HG02938 (cell line): ENCODE measurements at regions not wholly inside any gene's neighbourhood (a gene's known extent, or its start where the extent isn't known, plus 50 kb on each side); places are given as distances from the start of the nearest gene placed in this dataset.

ENCODE experiments used
- ATAC-seq: cut with Tn5 transposase; IDR thresholded peaks from one replicate; pipeline ENCODE4 v1.9.1; 2021; ENCODE audit warnings: mild to moderate bottlenecking, moderate library complexity; ENCODE audit not compliant: unreplicated experiment

DNA sequence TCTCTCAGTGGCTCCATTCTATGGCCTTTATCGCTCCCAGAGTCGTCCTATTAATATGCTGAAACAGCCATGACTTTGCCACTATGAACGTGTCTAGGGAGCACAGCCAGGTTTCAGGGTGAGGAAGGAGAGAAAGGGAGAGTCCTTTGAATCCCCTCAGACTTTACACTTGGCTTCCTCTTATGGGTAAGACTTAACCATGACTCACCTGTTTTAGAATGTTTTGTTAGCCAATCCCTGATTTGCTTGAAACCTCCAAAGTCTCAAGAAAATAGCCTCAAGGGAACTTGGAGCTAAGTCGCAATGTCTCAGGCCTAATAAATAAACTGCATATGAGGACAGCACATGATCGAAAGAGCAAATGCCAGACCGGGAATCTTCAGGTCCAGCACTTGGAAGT lies 131.2 kb upstream of the RCN1 start:
- ATAC-seq, result no peak

DNA sequence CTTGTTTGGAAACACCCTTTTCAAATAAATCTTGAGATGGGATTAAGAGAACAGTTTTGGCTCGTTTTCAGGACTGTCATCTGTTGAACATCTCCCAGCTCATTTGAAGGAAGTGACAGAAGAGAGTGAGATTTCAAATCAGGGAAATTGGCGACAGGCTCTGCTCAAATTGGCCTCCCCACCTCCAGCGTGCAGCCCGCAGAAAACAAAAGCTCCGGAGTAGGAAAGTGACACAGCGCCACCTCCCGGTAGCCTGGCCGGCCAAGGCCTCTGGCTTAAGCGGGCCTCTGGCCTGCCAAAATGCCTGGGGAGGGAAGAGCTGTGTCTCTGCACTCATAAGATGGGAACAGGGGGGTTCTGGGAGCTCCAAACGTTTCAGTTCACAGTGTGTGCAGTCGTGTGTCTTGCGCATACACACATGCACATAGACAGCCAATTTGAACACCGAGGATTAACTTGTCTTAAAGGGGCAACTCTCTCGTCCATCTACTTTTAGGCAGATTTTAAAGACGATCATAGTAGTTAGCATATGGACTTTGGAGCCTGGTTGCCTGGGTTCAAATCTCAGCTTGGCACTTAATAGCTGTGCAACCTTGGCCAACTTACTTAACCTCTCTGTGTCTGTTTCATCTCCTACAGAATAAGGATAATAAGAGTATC lies 132.7 kb upstream of the RCN1 start:
- peak; percentile 78 for ATAC-seq

DNA sequence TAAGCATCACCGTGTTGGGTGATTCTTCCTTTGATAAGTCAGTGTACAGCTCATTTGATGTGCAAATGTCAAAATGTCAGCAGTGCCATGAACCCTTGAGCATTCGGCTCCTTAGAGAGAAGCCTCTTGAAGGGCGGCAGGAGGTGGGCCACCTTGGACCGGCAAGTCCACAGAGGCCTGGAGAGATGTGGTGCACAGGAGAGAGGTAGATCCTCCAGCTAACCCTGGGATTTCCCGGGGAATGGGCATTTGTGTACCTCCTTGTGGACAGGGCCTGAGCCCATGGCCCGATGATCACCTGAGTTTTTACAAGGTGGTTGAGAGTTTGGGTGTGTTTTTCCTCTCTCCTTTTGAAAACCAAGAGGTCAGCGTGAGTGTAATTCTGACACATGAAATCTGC lies 133.2 kb upstream of the RCN1 start:
- peak; percentile 11 for ATAC-seq

DNA sequence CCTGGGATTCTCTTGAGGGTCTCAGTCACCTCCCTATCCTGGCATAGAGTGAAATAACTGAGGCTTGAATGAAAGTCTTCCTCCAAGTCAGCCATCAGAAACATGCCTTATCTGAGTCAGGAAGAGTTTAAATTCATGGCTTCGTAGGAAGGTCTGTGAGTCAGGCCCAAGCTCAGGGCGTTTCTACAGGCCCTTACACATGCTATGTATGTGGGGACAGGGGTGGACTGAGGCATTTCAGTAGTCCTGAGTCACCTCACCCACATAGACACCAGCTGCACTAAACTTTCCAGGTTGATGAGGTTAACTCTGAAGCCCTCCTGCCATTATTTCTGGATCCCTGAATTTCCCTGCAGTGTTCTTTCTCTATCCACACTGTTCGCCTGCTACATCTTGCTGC lies 134.6 kb upstream of the RCN1 start:
- ATAC-seq, result no peak

DNA sequence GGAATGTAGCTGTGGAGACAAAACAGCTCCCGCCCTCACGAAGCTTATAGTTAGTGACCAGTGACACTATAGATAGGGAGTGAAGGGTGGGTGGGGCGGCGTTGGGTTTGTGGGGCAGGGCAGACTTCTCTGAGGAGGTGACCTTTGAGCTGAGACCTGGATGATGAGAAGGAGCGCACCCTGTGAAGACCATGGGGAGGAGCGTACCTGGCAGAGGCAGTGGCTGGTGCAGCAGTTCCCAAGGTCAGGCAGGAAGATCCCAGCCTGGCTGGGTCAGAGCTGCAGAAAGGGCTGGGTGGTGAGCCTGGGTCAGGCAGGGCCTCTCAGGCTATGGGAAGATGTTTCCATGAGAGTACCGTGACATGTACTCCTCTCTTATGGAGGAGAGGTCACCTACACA lies 135.0 kb upstream of the RCN1 start:
- no peak for ATAC-seq

DNA sequence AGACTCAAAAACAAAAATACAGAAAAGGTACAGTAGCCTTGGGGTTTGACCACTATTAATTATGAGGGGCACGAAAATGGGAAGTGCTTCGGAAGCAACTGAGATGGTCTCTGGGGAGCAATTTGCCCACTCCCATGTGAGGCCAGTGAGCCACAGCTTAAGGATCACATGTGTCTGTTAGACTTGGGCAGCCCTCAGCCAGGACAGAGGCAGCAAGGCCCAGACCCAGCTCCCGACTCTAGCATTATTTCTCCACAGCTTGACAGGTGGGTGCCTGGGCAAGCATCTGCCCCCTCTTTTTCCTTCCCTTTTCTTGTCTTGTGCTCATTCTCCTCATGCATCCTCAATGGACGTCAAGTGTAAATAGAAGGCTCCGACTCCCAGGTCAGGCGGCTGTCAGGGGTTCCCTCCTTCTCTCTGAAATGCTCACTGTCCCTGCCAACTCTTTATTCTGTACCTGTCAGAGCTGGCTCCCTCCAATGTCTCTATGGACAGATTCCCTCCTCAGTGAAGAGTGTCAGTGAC lies 137.0 kb upstream of the RCN1 start:
- ATAC-seq, result no peak

DNA sequence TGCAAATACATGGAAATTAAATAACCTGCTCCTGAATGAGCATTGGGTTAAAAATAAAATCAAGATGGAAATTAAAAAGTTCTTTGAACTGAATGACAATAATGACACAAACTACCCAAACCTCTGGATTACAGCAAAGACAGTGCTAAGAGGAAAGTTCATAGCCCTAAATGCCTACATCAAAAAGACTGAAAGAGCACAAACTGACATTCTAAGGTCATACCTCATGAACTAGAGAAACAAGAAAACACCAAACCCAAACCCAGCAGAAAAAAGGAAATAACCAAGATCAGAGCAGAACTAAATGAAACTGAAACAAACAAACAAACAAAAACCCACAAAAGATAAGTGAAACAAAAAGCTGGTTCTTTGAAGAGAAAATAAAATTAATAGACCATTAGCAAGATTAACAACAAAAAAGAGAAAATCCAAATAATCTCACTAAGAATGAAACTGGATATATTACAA lies 138.6 kb upstream of the PAX6 start:
- ATAC-seq, result peak; percentile 62

DNA sequence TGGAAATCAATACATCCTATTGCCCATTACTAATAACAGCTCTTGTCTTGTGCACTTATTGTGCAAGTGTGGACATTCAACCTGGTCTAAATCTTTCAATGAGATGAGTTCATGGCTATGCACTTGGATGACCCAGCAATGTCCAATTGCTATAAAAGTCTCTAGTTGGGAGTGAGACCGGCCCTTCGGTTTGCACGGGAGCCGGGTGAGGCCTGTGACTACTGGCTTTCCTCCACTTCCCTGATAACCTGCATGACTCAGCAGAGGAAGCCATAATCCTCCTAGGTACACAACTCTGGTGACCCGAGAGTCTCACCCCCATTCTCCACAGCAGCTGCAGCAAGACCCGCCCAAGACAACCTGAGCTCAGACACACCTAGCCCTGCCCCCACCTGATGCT lies 135.9 kb upstream of the PAX6 start:
- no peak for ATAC-seq

DNA sequence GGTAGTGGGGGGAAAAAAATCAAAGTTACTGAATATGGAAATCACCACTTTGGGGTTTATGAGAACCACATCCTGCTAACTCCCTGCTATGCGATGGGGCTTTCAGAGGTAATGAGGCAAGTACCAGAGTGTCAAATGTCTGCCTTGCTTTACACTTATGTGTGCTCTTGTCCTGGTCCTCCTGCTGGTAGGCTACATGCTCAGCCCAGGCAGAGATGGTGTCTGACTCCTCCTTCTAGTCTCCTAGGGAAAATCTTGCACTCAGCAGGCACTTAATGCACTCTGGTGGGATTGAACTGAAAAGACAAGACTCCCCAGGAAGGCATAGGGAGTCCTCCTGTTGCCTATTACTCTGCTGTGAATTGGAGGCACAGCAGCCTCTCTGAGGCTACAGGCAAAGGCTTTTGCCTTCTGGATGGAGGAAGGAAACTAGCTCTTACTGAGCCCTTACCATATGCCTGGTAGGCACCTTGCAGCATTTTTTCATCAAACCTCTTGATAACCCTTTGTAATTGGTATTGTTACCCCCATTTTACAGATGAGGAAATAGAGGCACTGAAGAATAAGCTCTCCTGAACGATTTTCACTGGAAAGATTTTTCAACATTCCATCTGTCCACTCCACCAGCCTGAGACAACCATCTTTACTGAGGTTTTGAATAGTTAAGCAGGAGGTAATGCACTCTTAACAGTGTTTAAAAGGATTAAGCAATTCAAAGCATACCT lies 132.1 kb upstream of the PAX6 start:
- ATAC-seq, result peak; percentile 87

DNA sequence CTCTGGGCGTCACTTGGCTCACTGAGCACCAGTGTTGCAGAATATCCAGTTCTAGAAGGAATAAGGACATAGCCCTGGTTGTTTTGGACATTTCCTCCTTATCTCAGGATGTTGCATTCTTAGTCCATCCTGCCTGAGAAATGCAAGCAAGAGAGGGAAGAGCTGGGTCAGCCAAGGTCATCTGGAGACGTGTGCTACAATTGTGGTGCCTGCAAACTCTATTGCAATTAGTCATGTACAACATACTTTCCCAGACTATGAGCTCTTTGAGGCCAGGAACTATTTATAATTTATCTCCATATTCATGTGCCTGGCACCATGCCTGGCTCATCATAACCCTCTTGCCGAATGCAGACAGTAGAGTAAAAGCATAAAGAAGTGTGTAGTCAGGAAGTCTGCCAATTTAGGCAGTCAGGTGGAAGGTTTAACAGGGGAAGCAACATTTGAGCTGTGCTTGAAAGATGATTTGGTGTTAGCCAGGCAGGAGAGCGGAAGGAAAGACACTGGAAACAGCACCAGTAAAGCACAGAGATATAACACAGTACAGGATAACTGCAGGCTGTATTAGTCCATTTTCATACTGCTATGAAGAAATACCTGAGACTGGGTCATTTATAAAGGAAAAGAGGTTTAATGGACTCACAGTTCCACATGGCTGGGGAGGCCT lies 129.4 kb upstream of the PAX6 start:
- ATAC-seq, result no peak

DNA sequence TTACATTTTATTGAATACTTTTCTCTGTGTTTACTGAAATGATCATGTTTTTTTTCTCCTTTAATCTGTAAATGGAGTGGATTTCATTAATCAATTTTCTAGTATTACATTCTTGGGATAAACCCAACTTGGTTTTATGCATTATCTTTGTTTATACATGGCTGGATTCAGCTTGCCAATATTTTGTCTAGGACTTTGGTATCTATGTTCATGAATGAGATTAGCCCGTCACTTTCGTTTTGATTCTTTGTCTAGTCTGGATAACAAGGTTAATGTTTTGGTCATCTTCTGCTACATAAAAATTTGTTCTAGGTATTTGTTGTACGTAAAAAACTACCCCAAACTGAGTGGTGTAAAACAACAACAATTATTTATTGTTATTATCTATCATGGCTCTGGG lies 127.9 kb upstream of the PAX6 start:
- ATAC-seq, result no peak

DNA sequence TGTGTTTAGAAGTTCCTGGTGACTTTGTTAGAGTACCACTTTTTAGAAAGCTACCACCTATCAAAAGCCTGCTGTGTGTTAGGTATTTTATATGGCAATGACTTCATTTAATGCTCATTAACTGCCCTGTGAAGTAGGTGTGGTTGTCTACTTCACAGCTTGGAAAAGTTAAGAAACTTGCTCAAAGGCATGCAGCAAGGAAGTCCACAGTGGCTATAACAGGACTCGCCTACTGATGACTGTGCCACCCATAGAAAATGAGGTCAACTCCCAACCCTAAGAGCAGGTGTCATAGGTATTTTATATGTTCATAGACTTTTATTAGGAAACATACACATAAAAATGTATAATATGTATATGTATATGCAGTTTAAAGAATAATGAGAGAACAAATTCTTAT lies 125.2 kb upstream of the PAX6 start:
- no peak for ATAC-seq

DNA sequence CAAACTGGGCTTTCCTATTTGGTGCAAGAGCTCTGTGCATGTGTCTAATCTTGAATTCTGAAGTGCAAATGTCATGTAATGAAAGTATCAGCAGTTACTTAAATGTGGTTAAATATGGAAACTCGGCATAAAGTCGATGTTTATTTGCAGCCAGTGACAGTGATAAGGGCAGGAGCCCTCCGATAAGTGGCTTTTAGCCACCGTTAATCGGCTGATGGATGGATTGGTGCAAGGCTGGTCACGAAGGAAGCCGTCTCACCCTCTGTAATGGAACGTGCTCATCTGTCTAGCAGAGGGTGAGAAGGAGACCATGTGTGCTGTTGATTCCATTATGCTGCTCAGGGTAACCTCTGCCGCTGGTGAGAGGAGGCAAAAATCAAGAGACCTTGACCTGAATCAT lies 121.8 kb upstream of the PAX6 start:
- no peak for ATAC-seq

DNA sequence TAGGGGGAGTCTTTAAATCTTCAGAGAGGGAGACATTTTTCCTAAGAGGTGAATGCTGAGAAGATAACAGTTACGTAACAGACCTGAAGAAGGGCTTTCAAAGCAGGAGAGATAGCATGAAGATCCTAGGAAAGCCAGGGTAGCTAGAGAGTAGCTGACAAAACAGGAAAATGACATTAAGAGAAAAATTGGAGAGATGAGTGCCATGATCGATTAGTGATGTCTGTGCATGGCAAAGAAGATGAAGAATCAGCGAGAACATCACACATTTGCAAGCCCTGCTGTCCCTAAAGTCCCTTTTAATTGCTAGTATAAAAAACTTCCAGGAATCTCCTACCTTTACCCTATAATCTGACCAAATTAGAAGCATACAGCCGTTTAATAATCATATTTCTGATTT lies 116.9 kb upstream of the PAX6 start:
- no peak for ATAC-seq

DNA sequence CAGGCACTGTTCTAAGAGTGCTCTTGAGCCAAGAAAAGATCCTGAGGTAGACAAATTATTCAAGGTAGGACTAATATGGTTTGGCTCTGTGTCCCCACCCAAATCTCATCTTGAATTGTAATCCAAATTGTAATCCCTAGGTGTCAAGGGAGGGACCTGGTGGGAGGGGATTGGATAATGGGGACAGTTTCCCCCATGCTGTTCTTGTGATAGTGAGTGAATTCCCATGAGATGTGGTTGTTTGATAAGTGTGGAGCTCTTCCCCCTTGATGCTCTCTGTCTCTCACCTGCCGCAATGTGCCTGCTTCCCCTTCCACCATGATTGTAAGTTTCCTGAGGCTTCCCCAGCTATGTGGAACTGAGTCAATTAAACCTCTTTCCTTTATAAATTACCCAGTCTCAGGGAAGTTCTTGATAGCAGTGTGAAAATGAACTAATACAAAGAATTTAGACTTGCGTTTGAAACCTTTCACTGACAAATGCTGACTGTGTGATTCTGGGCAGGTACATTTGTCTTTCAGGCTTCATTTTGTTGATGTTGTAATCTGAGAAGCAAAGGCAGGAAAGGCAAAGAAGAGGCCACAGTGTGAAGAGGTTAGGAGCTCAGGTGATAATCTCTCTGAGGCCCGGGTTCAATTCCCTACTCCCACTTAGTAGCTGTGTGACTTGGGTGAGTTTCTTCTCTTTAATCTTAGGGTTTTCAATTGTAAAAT lies 115.8 kb upstream of the PAX6 start:
- no peak for ATAC-seq

DNA sequence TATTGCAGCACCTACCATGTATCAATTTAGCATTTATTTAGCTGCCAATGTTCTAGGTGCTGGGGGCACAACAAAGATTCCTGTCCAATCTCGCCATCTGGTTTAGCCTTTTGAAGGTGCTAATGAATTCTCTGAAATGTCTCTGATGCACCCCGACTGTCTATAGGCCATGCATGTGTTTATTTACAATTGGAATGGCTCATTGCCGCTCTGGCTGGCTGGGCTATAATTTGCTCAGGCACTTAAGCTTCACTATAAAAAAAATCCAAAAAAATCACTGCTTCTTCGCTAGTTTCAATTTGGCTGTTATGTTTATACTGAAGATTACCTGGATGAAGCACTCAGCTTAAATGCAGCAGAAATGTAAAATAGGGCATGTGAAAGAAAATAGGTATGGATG lies 115.0 kb upstream of the PAX6 start:
- no peak for ATAC-seq

DNA sequence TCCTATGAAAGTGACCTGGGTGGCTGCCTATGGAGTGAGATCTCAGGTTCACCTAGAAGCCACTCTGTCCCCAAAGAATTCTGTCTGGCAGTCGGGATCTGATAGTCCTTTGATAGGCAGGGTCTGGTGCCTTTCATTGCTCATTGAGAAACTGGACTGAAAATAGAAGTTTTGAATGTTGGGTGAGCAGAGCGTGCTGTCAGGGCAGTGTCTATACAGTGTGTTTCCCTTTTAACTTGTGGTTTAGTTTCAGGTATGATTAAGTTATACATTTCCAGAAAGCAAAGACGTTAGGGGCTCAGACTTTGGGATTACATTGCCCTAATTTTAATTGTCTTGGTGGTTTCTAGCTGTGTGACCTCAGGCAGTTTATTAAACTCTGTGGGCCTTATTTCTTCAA lies 111.3 kb upstream of the PAX6 start:
- ATAC-seq, result peak; percentile 70

DNA sequence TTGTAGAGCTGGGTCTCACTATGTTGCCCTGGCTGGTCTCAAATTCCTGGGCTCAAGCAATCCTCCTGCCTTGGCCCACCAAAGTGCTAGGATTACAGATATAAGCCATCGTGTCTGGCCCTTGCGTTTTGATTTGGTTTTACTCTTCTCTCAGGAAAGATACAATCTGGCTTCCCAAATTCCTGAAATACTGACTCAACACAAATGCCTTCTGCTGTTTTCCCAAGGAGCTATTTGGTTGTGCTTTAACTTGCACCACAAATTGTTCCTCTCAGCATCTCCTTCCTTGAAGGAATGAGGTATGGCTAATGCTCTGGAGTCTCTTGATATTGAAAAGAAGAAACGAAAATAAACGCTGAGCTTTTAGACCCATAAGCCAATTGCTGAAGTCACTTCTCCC lies 110.0 kb upstream of the PAX6 start:
- no peak for ATAC-seq

DNA sequence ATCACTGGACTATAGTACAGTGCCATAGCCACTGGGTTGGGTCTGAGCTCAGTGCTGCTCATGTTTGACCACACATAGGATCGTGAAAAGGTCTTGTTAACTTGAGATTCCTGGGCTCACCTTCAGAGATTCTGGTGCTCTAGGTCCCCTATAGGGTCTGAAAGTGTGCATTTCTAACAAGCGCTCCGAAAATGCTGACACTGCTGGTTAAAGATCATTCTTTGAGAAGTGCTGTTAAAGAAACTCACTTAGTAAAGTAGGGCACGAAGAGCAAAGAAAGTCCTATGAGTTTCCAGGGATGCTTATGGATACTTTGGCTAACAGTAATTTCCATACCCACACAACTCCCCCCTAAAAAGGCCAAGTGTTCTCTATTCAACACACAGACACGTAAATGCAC lies 108.1 kb upstream of the PAX6 start:
- no peak for ATAC-seq

DNA sequence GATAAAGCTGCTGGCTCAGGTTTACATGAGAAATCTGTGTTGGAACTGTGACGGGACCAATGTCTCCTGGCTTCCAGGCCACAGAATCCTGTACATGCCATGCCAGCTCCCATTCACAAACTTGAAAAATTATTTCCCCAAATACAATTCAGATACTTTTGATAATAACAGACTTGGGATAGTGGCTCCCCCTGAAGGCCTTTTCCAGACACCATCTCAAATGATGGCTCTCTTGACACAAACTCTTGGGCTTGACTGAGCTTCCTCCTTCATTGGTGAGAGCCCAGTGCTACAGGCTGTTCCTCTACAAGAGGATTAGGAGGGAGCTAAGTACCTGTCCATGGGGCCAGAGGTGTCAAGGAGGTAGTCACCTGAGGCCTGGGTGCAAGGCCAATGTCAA lies 104.7 kb upstream of the PAX6 start:
- ATAC-seq, result no peak

DNA sequence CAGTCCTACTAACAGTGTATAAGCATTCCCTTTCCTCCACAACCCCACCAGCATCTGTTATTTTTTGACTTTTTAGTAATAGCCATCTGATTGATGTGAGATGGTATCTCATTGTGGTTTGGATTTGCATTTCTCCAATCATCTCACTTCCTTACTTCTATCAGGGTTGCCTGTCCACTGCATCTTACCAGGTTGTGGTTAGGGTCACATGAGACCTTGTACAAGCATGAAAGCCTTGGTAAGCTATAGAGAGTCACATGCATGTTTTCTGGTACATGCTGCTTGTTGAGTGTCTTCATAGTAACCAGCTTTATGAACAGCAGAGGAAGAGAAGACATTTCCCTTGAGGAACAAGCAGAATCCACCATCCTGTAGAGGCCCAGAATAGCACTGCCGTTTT lies 102.9 kb upstream of the PAX6 start:
- ATAC-seq, result no peak
